Endothelial cell of umbilical vein (primary cell): ENCODE measurements at regions not wholly inside any gene's neighbourhood (a gene's known extent, or its start where the extent isn't known, plus 50 kb on each side); places are given as distances from the start of the nearest gene placed in this dataset.

ENCODE experiments used
- BruUV-seq: library from RNA; stranded (reverse); fragments of 400-500 nt; replicated peaks from 2 replicates; lab custom pipeline; 2021; lab: Mats Ljungman, UMichigan
- CTCF ChIA-PET: fragments of 300-600, 350-600 bp; sonication (Branson Sonifier 250); formaldehyde crosslinking; loops from one replicate; lab custom pipeline; 2021; ENCODE audit warnings: antibody characterized with exemption, inconsistent platforms; lab: Charles Lee
- POLR2A ChIA-PET: fragments of 300-600, 350-600 bp; sonication (Branson Sonifier 250); formaldehyde crosslinking; loops from one replicate; lab custom pipeline; 2021; ENCODE audit warnings: antibody characterized with exemption, inconsistent platforms; lab: Charles Lee
- DNase-seq: peaks from one replicate; pipeline ENCODE4 v3.0.0-alpha.2; 2011; ENCODE audit warnings: low read depth, low spot score
- FAIRE-seq: peaks from 2 replicates; lab custom pipeline; 2011; peaks lifted over from hg19 to GRCh38; lab: Jason Lieb, UNC
- H2AFZ ChIP-seq: 2 replicates; pipeline ENCODE4 v1.6.0; 2012; ENCODE audit warnings: low read depth, low read length, control low read depth, inconsistent platforms
- H3K27ac ChIP-seq: 2 replicates; pipeline ENCODE4 v1.5.1; 2011; ENCODE audit warnings: low read depth, mild to moderate bottlenecking, control low read depth, low read length, moderate library complexity; ENCODE audit not compliant: insufficient read depth
- H3K27me3 ChIP-seq, 2 experiments: 2 replicates each; pipeline versions ENCODE4 v1.6.0 to v1.6.1; 2011; ENCODE audit warnings: low read length in 2 of 2, mixed read lengths in 1 of 2; ENCODE audit not compliant: control insufficient read depth in 2 of 2, insufficient read depth in 2 of 2
- H3K36me3 ChIP-seq, 2 experiments: 2 replicates in 1 of 2; 3 replicates in 1 of 2; pipeline ENCODE4 v1.5.1; 2011; ENCODE audit warnings: low read length in 2 of 2, mild to moderate bottlenecking in 1 of 2, moderate library complexity in 1 of 2; ENCODE audit not compliant: control insufficient read depth in 2 of 2, insufficient read depth in 2 of 2; ENCODE audit errors: extremely low read depth in 1 of 2
- H3K4me1 ChIP-seq: 3 replicates; pipeline ENCODE4 v1.5.1; 2011; ENCODE audit warnings: mild to moderate bottlenecking, low read length; ENCODE audit not compliant: control insufficient read depth, insufficient read depth; ENCODE audit errors: extremely low read depth
- H3K4me2 ChIP-seq: 2 replicates; pipeline ENCODE4 v1.6.1; 2011; ENCODE audit warnings: low read length, control low read depth, mixed read lengths; ENCODE audit not compliant: insufficient read depth
- H3K4me3 ChIP-seq, 3 experiments: fragments of 200-600 bp in 1 of 3; sonication (generic), shearing (Covaris generic) in 1 of 3; replicated peaks in 1 of 3; 2 replicates each; pipeline ENCODE4 v1.5.1; 2011 to 2016; ENCODE audit warnings: control low read depth in 3 of 3, low read length in 3 of 3, mild to moderate bottlenecking in 2 of 3, inconsistent platforms in 1 of 3, low read depth in 1 of 3, moderate library complexity in 1 of 3; ENCODE audit not compliant: insufficient read depth in 1 of 3
- H3K79me2 ChIP-seq: 2 replicates; pipeline ENCODE4 v1.6.0; 2012; ENCODE audit warnings: low read length, inconsistent platforms; ENCODE audit not compliant: control insufficient read depth, insufficient read depth
- H3K9ac ChIP-seq: replicated peaks from 2 replicates; pipeline ENCODE3; 2011; ENCODE audit warnings: low read length, control low read depth; ENCODE audit not compliant: insufficient read depth; ENCODE audit errors: extremely low read depth
- H3K9me1 ChIP-seq: replicated peaks from 3 replicates; pipeline ENCODE4 v1.6.0; 2011; ENCODE audit warnings: mild to moderate bottlenecking, low read length; ENCODE audit not compliant: control insufficient read depth, insufficient read depth; ENCODE audit errors: extremely low read depth
- H3K9me3 ChIP-seq: replicated peaks from 2 replicates; pipeline ENCODE4 v1.5.1; 2012; ENCODE audit warnings: low read length, inconsistent platforms; ENCODE audit not compliant: control insufficient read depth, insufficient read depth
- H4K20me1 ChIP-seq: replicated peaks from 2 replicates; pipeline ENCODE3; 2011; ENCODE audit warnings: mild to moderate bottlenecking, low read length; ENCODE audit not compliant: control insufficient read depth, insufficient read depth; ENCODE audit errors: extremely low read depth
- CTCF ChIP-seq, 2 donors: IDR thresholded peaks; 1 replicate in 1 of 2; 2 replicates in 1 of 2; pipeline ENCODE4 v1.5.1; 2011; ENCODE audit warnings: low read length in 2 of 2, mild to moderate bottlenecking in 2 of 2, moderate library complexity in 2 of 2, control low read depth in 1 of 2, inconsistent platforms in 1 of 2, low read depth in 1 of 2; ENCODE audit not compliant: insufficient read depth in 1 of 2; ENCODE audit errors: extremely low read depth in 1 of 2
- EZH2 ChIP-seq: IDR thresholded peaks from 2 replicates; pipeline ENCODE4 v1.6.1; 2012; ENCODE audit warnings: borderline replicate concordance, low read depth, mild to moderate bottlenecking, moderate library complexity, low read length, inconsistent platforms; ENCODE audit not compliant: severe bottlenecking
- FOS ChIP-seq: IDR thresholded peaks from 2 replicates; pipeline ENCODE4 v1.6.1; 2011; ENCODE audit warnings: mild to moderate bottlenecking, low read length, moderate library complexity, borderline replicate concordance; ENCODE audit not compliant: insufficient read depth
- GATA2 ChIP-seq: IDR thresholded peaks from 2 replicates; pipeline ENCODE4 v1.7.0; 2011; ENCODE audit warnings: low read depth, mild to moderate bottlenecking, moderate library complexity, mixed read lengths, low read length; ENCODE audit not compliant: insufficient read length, insufficient read depth
- JUN ChIP-seq: IDR thresholded peaks from 2 replicates; pipeline ENCODE4 v1.6.1; 2011; ENCODE audit warnings: borderline replicate concordance, low read depth; ENCODE audit not compliant: insufficient read length, insufficient read depth
- MYC ChIP-seq: IDR thresholded peaks from one replicate; pipeline ENCODE4 v1.6.1; 2011; ENCODE audit warnings: mild to moderate bottlenecking, low read depth, low read length
- POLR2A ChIP-seq: IDR thresholded peaks from 2 replicates; pipeline ENCODE4 v1.6.1; 2012; ENCODE audit warnings: low read depth, mild to moderate bottlenecking, control low read depth, low read length
- POLR2AphosphoS5 ChIP-seq: IDR thresholded peaks from 2 replicates; pipeline ENCODE4 v1.6.1; 2012; ENCODE audit warnings: low read depth, mild to moderate bottlenecking, control low read depth, low read length, moderate library complexity; ENCODE audit not compliant: insufficient read depth
- dilution Hi-C: fragments of 300-500 bp; cut with MboI; formaldehyde crosslinking; loops from one replicate; pipeline ENCODE4 v1.15.0; 2019; ENCODE audit warnings: low sequenced_read_pairs; ENCODE audit not compliant: extremely low pct_ligation_motif_present
- intact Hi-C: fragments of 100-400 bp; cut with micrococcal nuclease; formaldehyde crosslinking; loops from one replicate; pipeline ENCODE4 v1.10.0; 2022
- TF ChIP-seq, protein P1 (sequence below): IDR thresholded peaks from 2 replicates; pipeline ENCODE4 v1.6.1; 2011; ENCODE audit not compliant: insufficient read depth, insufficient read length

DNA sequence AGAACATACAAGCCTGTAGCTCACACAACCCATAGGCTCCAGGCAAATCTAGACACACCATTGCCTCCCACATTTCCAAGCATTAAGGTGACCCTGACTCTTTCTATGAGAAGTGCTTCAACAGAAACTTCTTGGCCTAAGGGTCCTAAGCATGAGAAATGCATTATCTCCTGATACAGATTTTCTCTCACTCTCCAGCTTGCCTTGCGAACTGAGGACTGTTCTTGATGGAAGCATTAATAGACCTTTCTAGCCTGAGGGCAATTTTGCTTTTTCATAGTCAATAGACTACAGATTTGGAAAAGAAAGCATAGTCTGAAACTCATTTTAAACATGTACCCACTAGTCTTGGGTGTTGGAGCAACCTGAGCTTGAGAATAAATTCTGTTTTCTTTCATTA lies 1801.3 kb upstream of the PCDH7 start:
- no TSS peak for BruUV-seq
- dilution Hi-C loops (no loop called here), intact Hi-C loops (no loop called here)
- Histone ChIP-seq H3K36me3 (no peaks in the 10 kb centered on the region), H3K4me3 (no peak overlapping the region), H3K9ac (no peak overlapping the region), H3K9me3 (no peaks in the 10 kb centered on the region), H3K9me1 (no peaks in the 10 kb centered on the region), H4K20me1 (no peaks in the 10 kb centered on the region), H3K4me1 (no peaks in the 10 kb centered on the region), H3K4me2 (no peak overlapping the region), H3K79me2 (no peaks in the 10 kb centered on the region), H3K27ac (no peak overlapping the region), H2AFZ (no peak overlapping the region), H3K27me3 (no peaks in the 10 kb centered on the region)
- TF ChIP-seq EZH2 = no peak
- TF ChIP-seq FOS = no peak
- no peak for TF ChIP-seq POLR2AphosphoS5
- TF ChIP-seq MYC = no peak
- no peak for TF ChIP-seq JUN
- no peak for TF ChIP-seq CTCF (IDR thresholded peaks at IDR 0.05; ENCODE audit: extremely low read depth in 1 of 2, insufficient read depth in 1 of 2, low read depth in 1 of 2, low read length in 2 of 2)
- TF ChIP-seq POLR2A = no peak
- TF ChIP-seq, protein P1, sequence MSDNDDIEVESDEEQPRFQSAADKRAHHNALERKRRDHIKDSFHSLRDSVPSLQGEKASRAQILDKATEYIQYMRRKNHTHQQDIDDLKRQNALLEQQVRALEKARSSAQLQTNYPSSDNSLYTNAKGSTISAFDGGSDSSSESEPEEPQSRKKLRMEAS = no peak
- TF ChIP-seq GATA2 = no peak
- ChIA-PET POLR2A (no interaction called here), CTCF (no interaction called here)
- DNase-seq (no peak), FAIRE-seq (no peak)
